ENCODE measurements at regions not wholly inside any gene's neighbourhood (a gene's known extent, or its start where the extent isn't known, plus 50 kb on each side); places are given as distances from the start of the nearest gene placed in this dataset.

GRCh38 chr20:56797023-56797422 is 167.9 kb downstream of the TFAP2C start:
- Histone ChIP-seq H3K9ac (ENCODE audit: low read length) (no peak overlapping the region), H3K56ac (ENCODE audit: low read length) (no peak overlapping the region), H3K27me3 (ENCODE audit: insufficient read depth, low read length, poor library complexity) (no peaks in the 10 kb centered on the region), H3K79me1 (ENCODE audit: low read length) (no peaks in the 10 kb centered on the region), H3K23ac (ENCODE audit: low read length) (no peak overlapping the region), H3K36me3 (ENCODE audit: control insufficient read depth, insufficient read depth, low read length) (no peaks in the 10 kb centered on the region), H3K79me2 (ENCODE audit: control insufficient read depth, insufficient read depth, low read length) (no peaks in the 10 kb centered on the region), H2BK120ac (ENCODE audit: low read depth, low read length) (no peak overlapping the region), H2BK15ac (replicated peaks; ENCODE audit: low read depth) (no peak overlapping the region), H3K4me3 (ENCODE audit: low read length) (no peak overlapping the region), H2AK5ac (ENCODE audit: low read length) (no peak overlapping the region), H4K8ac (ENCODE audit: low read depth, low read length) (no peak overlapping the region), H2BK5ac (ENCODE audit: low read length) (no peak overlapping the region), H3K4ac (ENCODE audit: low read depth, low read length) (no peak overlapping the region), H4K5ac (ENCODE audit: low read length) (no peak overlapping the region), H3K27ac (ENCODE audit: low read depth, low read length) (no peak overlapping the region), H3K4me2 (ENCODE audit: low read length) (no peak overlapping the region), H3K18ac (ENCODE audit: low read length) (no peak overlapping the region), H3K4me1 (ENCODE audit: control insufficient read depth, low read depth, low read length) (no peaks in the 10 kb centered on the region)
- no peak for DNase-seq
- WGBS (ENCODE audit: extremely low coverage, insufficient coverage, low lambda C conversion rate) = no CpG with 5 or more reads among the region's 2 CpGs

DNA sequence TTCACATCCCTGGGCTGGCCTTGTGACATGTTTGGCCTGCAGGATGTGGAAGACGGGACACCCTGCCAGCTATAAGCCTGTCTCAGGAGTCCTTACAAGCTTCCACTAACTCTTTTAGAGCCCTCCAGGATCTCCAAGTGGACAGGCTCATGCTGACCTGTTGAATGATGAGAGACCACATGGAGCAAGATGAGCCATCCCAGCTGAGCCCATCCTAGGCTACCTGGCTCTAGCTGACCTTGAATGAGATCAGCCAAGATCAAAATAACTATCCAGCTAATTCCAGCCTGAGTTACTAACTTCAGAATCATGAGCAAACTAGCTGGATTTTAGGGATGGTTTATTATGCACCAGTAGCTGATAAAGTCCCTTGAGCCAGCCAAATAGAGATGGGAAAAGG is 169.5 kb downstream of the TFAP2C start:
- Histone ChIP-seq H2BK15ac (replicated peaks; ENCODE audit: low read depth) (no peak overlapping the region), H3K27ac (ENCODE audit: low read depth, low read length) (no peak overlapping the region), H3K9ac (ENCODE audit: low read length) (no peak overlapping the region), H3K4me2 (ENCODE audit: low read length) (no peak overlapping the region), H3K4ac (ENCODE audit: low read depth, low read length) (no peak overlapping the region), H2BK120ac (ENCODE audit: low read depth, low read length) (no peak overlapping the region), H3K79me2 (ENCODE audit: control insufficient read depth, insufficient read depth, low read length) (no peaks in the 10 kb centered on the region), H3K23ac (ENCODE audit: low read length) (no peak overlapping the region), H3K4me1 (ENCODE audit: control insufficient read depth, low read depth, low read length) (no peaks in the 10 kb centered on the region), H3K79me1 (ENCODE audit: low read length) (no peaks in the 10 kb centered on the region), H3K36me3 (ENCODE audit: control insufficient read depth, insufficient read depth, low read length) (no peaks in the 10 kb centered on the region), H3K56ac (ENCODE audit: low read length) (no peak overlapping the region), H2BK5ac (ENCODE audit: low read length) (no peak overlapping the region), H4K5ac (ENCODE audit: low read length) (no peak overlapping the region), H4K8ac (ENCODE audit: low read depth, low read length) (no peak overlapping the region), H3K27me3 (ENCODE audit: insufficient read depth, low read length, poor library complexity) (no peaks in the 10 kb centered on the region), H3K18ac (ENCODE audit: low read length) (no peak overlapping the region), H3K4me3 (ENCODE audit: low read length) (no peak overlapping the region), H2AK5ac (ENCODE audit: low read length) (no peak overlapping the region)
- DNase-seq = no peak
- no CpG with 5 or more reads among the region's 1 CpG for WGBS (ENCODE audit: extremely low coverage, insufficient coverage, low lambda C conversion rate)

GRCh38 chr20:56799187-56799586 is 170.1 kb downstream of the TFAP2C start:
- WGBS (ENCODE audit: extremely low coverage, insufficient coverage, low lambda C conversion rate) = no CpG with 5 or more reads among the region's 2 CpGs
- Histone ChIP-seq H3K4ac (ENCODE audit: low read depth, low read length) (no peak overlapping the region), H2BK15ac (replicated peaks; ENCODE audit: low read depth) (no peak overlapping the region), H3K18ac (ENCODE audit: low read length) (no peak overlapping the region), H3K9ac (ENCODE audit: low read length) (no peak overlapping the region), H3K79me1 (ENCODE audit: low read length) (no peaks in the 10 kb centered on the region), H2BK5ac (ENCODE audit: low read length) (no peak overlapping the region), H3K4me2 (ENCODE audit: low read length) (no peak overlapping the region), H3K36me3 (ENCODE audit: control insufficient read depth, insufficient read depth, low read length) (no peaks in the 10 kb centered on the region), H3K56ac (ENCODE audit: low read length) (no peak overlapping the region), H2AK5ac (ENCODE audit: low read length) (no peak overlapping the region), H3K27me3 (ENCODE audit: insufficient read depth, low read length, poor library complexity) (no peaks in the 10 kb centered on the region), H3K4me3 (ENCODE audit: low read length) (no peak overlapping the region), H4K8ac (ENCODE audit: low read depth, low read length) (no peak overlapping the region), H3K27ac (ENCODE audit: low read depth, low read length) (no peak overlapping the region), H4K5ac (ENCODE audit: low read length) (no peak overlapping the region), H3K79me2 (ENCODE audit: control insufficient read depth, insufficient read depth, low read length) (no peaks in the 10 kb centered on the region), H2BK120ac (ENCODE audit: low read depth, low read length) (no peak overlapping the region), H3K4me1 (ENCODE audit: control insufficient read depth, low read depth, low read length) (no peaks in the 10 kb centered on the region), H3K23ac (ENCODE audit: low read length) (no peak overlapping the region)
- no peak for DNase-seq

GRCh38 chr20:56800088-56800487 is 171.0 kb downstream of the TFAP2C start:
- H2BK15ac ChIP-seq (replicated peaks; ENCODE audit: low read depth) = no peak overlapping the region
- WGBS (ENCODE audit: extremely low coverage, insufficient coverage, low lambda C conversion rate) = no CpG with 5 or more reads among the region's 4 CpGs

DNA sequence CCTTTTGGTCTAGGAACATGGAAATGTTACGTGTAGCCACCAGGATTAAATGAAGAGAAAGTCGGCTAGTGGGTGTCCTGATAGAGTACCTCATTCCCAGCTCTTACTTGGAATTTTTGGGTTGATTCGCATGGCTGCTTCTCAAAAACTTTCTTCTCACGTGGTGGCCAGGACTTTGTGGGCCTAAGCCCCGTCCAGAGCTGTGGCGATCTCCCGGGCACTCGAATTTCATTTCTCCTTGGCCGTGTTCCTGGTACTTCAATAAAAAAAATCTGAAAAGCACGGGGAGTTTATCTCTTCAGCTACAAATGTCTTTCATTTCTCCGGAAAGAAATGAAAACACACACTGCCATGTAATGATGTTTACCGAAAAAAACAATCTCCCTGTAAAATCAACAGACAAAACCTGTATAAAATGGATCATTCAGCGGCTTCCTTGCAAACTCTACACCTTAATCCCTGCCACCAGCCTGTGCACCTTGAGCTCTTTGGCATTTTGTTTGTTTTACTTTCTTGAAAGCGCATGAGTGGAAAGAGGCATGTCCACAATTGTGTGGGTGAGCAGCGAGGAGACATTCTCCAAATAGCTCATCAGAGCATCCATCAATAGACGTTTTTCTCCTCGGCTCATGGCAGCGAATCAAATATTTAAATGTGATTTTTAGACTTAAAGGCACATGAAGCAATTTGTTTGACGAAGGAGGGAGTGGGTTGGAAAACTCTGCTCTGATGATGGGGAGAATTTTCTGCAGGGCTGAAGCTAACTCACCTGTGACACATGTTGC is 173.1 kb downstream of the TFAP2C start:
- no peaks in the 10 kb centered on the region for H3K79me1 ChIP-seq (ENCODE audit: low read length)
- H3K4me1 ChIP-seq (ENCODE audit: control insufficient read depth, low read depth, low read length) = peaks cover 5% of the 10 kb centered on the region
- no peak overlapping the region for H3K27ac ChIP-seq (ENCODE audit: low read depth, low read length)
- no peak overlapping the region for H4K5ac ChIP-seq (ENCODE audit: low read length)
- no peaks in the 10 kb centered on the region for H3K27me3 ChIP-seq (ENCODE audit: insufficient read depth, low read length, poor library complexity)
- WGBS (ENCODE audit: extremely low coverage, insufficient coverage, low lambda C conversion rate) = no CpG with 5 or more reads among the region's 19 CpGs
- no peak overlapping the region for H3K9ac ChIP-seq (ENCODE audit: low read length)
- no peaks in the 10 kb centered on the region for H3K36me3 ChIP-seq (ENCODE audit: control insufficient read depth, insufficient read depth, low read length)
- H2BK5ac ChIP-seq (ENCODE audit: low read length) = no peak overlapping the region
- no peak overlapping the region for H2AK5ac ChIP-seq (ENCODE audit: low read length)
- H4K8ac ChIP-seq (ENCODE audit: low read depth, low read length) = no peak overlapping the region
- H3K79me2 ChIP-seq (ENCODE audit: control insufficient read depth, insufficient read depth, low read length) = no peaks in the 10 kb centered on the region
- H2BK120ac ChIP-seq (ENCODE audit: low read depth, low read length) = no peak overlapping the region
- H3K23ac ChIP-seq (ENCODE audit: low read length) = no peak overlapping the region
- no peak overlapping the region for H3K4ac ChIP-seq (ENCODE audit: low read depth, low read length)
- no peak overlapping the region for H3K56ac ChIP-seq (ENCODE audit: low read length)
- H2BK15ac ChIP-seq (replicated peaks; ENCODE audit: low read depth) = no peak overlapping the region
- no peak overlapping the region for H3K18ac ChIP-seq (ENCODE audit: low read length)
- no peak overlapping the region for H3K4me3 ChIP-seq (ENCODE audit: low read length)
- H3K4me2 ChIP-seq (ENCODE audit: low read length) = no peak overlapping the region
- no peak for DNase-seq

More at GRCh38 chr20:56800088-56800487, 171.0 kb downstream of the TFAP2C start:
- Histone ChIP-seq H3K4me1 (ENCODE audit: control insufficient read depth, low read depth, low read length) (peaks cover 5% of the 10 kb centered on the region), H3K23ac (ENCODE audit: low read length) (no peak overlapping the region), H3K56ac (ENCODE audit: low read length) (no peak overlapping the region), H3K4ac (ENCODE audit: low read depth, low read length) (no peak overlapping the region), H2BK120ac (ENCODE audit: low read depth, low read length) (no peak overlapping the region), H3K4me2 (ENCODE audit: low read length) (no peak overlapping the region), H3K79me2 (ENCODE audit: control insufficient read depth, insufficient read depth, low read length) (no peaks in the 10 kb centered on the region), H3K9ac (ENCODE audit: low read length) (no peak overlapping the region), H3K27me3 (ENCODE audit: insufficient read depth, low read length, poor library complexity) (no peaks in the 10 kb centered on the region), H3K4me3 (ENCODE audit: low read length) (no peak overlapping the region), H3K79me1 (ENCODE audit: low read length) (no peaks in the 10 kb centered on the region), H3K27ac (ENCODE audit: low read depth, low read length) (no peak overlapping the region), H3K18ac (ENCODE audit: low read length) (no peak overlapping the region), H2BK5ac (ENCODE audit: low read length) (no peak overlapping the region), H4K8ac (ENCODE audit: low read depth, low read length) (no peak overlapping the region), H4K5ac (ENCODE audit: low read length) (no peak overlapping the region), H3K36me3 (ENCODE audit: control insufficient read depth, insufficient read depth, low read length) (no peaks in the 10 kb centered on the region), H2AK5ac (ENCODE audit: low read length) (no peak overlapping the region)
- DNase-seq = no peak

DNA sequence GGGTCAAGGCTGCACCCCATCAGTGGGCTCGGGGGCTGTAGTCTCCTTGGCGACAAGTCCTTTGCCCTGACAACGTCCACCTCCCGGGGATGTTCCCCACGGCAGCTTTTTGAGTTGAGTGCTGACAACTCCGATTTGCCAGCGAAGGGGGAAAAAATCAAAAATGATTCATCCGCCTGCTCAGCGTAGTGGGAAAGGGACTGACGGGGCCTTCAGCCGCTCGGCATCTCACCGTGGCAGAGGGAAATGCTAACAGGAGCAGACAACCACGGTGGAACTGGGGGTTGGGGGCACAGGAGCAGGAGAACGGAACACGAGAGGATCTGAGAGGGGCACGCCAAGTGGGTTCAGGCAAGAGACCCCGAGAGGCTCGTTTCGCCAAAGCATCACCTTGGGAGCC is 173.7 kb downstream of the TFAP2C start:
- no peaks in the 10 kb centered on the region for H3K36me3 ChIP-seq (ENCODE audit: control insufficient read depth, insufficient read depth, low read length)
- H3K4me1 ChIP-seq (ENCODE audit: control insufficient read depth, low read depth, low read length) = peaks cover 6% of the 10 kb centered on the region
- no peak overlapping the region for H3K27ac ChIP-seq (ENCODE audit: low read depth, low read length)
- no peak overlapping the region for H3K18ac ChIP-seq (ENCODE audit: low read length)
- no peak overlapping the region for H3K56ac ChIP-seq (ENCODE audit: low read length)
- no peaks in the 10 kb centered on the region for H3K79me1 ChIP-seq (ENCODE audit: low read length)
- H4K8ac ChIP-seq (ENCODE audit: low read depth, low read length) = no peak overlapping the region
- no peak for DNase-seq
- H3K4me3 ChIP-seq (ENCODE audit: low read length) = no peak overlapping the region
- no peak overlapping the region for H2BK15ac ChIP-seq (replicated peaks; ENCODE audit: low read depth)
- H2BK5ac ChIP-seq (ENCODE audit: low read length) = no peak overlapping the region
- H3K79me2 ChIP-seq (ENCODE audit: control insufficient read depth, insufficient read depth, low read length) = no peaks in the 10 kb centered on the region
- H3K4ac ChIP-seq (ENCODE audit: low read depth, low read length) = no peak overlapping the region
- no peak overlapping the region for H2AK5ac ChIP-seq (ENCODE audit: low read length)
- H2BK120ac ChIP-seq (ENCODE audit: low read depth, low read length) = no peak overlapping the region
- no peak overlapping the region for H3K4me2 ChIP-seq (ENCODE audit: low read length)
- WGBS (ENCODE audit: extremely low coverage, insufficient coverage, low lambda C conversion rate) = no CpG with 5 or more reads among the region's 20 CpGs
- no peak overlapping the region for H3K9ac ChIP-seq (ENCODE audit: low read length)
- no peaks in the 10 kb centered on the region for H3K27me3 ChIP-seq (ENCODE audit: insufficient read depth, low read length, poor library complexity)
- no peak overlapping the region for H4K5ac ChIP-seq (ENCODE audit: low read length)
- no peak overlapping the region for H3K23ac ChIP-seq (ENCODE audit: low read length)
